ENCODE measurements at regions not wholly inside any gene's neighbourhood (a gene's known extent, or its start where the extent isn't known, plus 50 kb on each side); places are given as distances from the start of the nearest gene placed in this dataset.
"Not testable (repeated sequence)": the region's sequence is repeated elsewhere in the genome, so short reads cannot be mapped to it uniquely, and the experiment has no call there.

- TF ChIP-seq POLR2A (IDR thresholded peaks at IDR 0.05) (no peak), CTCF (IDR thresholded peaks at IDR 0.05) (no peak), POLR2AphosphoS5 (IDR thresholded peaks at IDR 0.05) (no peak)
- Histone ChIP-seq H3K27me3 (replicated peaks; ENCODE audit: insufficient read depth) (no peaks in the 10 kb centered on the region), H3K4me3 (no peak overlapping the region), H3K27ac (no peak overlapping the region), H3K4me1 (replicated peaks) (no peaks in the 10 kb centered on the region), H3K36me3 (no peaks in the 10 kb centered on the region), H3K9me3 (no peaks in the 10 kb centered on the region)
- intact Hi-C loops (cut with DNase I) = no loop called here
- WGBS = 43% methylated on average over 1 of the region's 1 CpG
- no peak for DNase-seq (ENCODE audit: low spot score)
These were observed 483.3 kb upstream of the SPRY2 start for GRCh38 chr13:80824229-80824628.

- intact Hi-C loops (cut with DNase I) = no loop called here
- TF ChIP-seq CTCF (IDR thresholded peaks at IDR 0.05) (no peak), POLR2A (IDR thresholded peaks at IDR 0.05) (no peak), POLR2AphosphoS5 (IDR thresholded peaks at IDR 0.05) (no peak)
- H3K9me3 ChIP-seq = no peaks in the 10 kb centered on the region
- no peaks in the 10 kb centered on the region for H3K27me3 ChIP-seq (replicated peaks; ENCODE audit: insufficient read depth)
- no peak for DNase-seq (ENCODE audit: low spot score)
- no peaks in the 10 kb centered on the region for H3K36me3 ChIP-seq
- H3K27ac ChIP-seq = no peak overlapping the region
- H3K4me3 ChIP-seq = no peak overlapping the region
- WGBS = 26% methylated on average over 1 of the region's 1 CpG
- no peaks in the 10 kb centered on the region for H3K4me1 ChIP-seq (replicated peaks)
These were observed 482.5 kb upstream of the SPRY2 start for GRCh38 chr13:80823472-80823871.

- no peaks in the 10 kb centered on the region for H3K27me3 ChIP-seq (replicated peaks; ENCODE audit: insufficient read depth)
- no peak overlapping the region for H3K27ac ChIP-seq
- no peak overlapping the region for H3K4me3 ChIP-seq
- no peak for DNase-seq (ENCODE audit: low spot score)
- no peak for TF ChIP-seq CTCF (IDR thresholded peaks at IDR 0.05)
- TF ChIP-seq POLR2AphosphoS5 (IDR thresholded peaks at IDR 0.05) = no peak
- no peak for TF ChIP-seq POLR2A (IDR thresholded peaks at IDR 0.05)
- intact Hi-C loops (cut with DNase I) = no loop called here
- no peaks in the 10 kb centered on the region for H3K4me1 ChIP-seq (replicated peaks)
- no peaks in the 10 kb centered on the region for H3K9me3 ChIP-seq
- no peaks in the 10 kb centered on the region for H3K36me3 ChIP-seq
These were observed 480.5 kb upstream of the SPRY2 start for GRCh38 chr13:80821466-80821865.

GRCh38 chr13:80817979-80818378 lies 477.1 kb upstream of the SPRY2 start:
- no peak for TF ChIP-seq POLR2AphosphoS5 (IDR thresholded peaks at IDR 0.05)
- no peak for TF ChIP-seq POLR2A (IDR thresholded peaks at IDR 0.05)
- TF ChIP-seq CTCF (IDR thresholded peaks at IDR 0.05) = no peak
- no peaks in the 10 kb centered on the region for H3K4me1 ChIP-seq (replicated peaks)
- H3K27ac ChIP-seq = no peak overlapping the region
- no peaks in the 10 kb centered on the region for H3K36me3 ChIP-seq
- no peaks in the 10 kb centered on the region for H3K27me3 ChIP-seq (replicated peaks; ENCODE audit: insufficient read depth)
- intact Hi-C loops (cut with DNase I) = no loop called here
- no peak for DNase-seq (ENCODE audit: low spot score)
- WGBS = 95% methylated on average over 1 of the region's 1 CpG
- H3K4me3 ChIP-seq = no peak overlapping the region
- no peaks in the 10 kb centered on the region for H3K9me3 ChIP-seq

GRCh38 chr13:80814541-80814940 lies 473.6 kb upstream of the SPRY2 start:
- Histone ChIP-seq H3K27me3 (replicated peaks; ENCODE audit: insufficient read depth) (no peaks in the 10 kb centered on the region), H3K4me1 (replicated peaks) (no peaks in the 10 kb centered on the region), H3K9me3 (no peaks in the 10 kb centered on the region), H3K4me3 (no peak overlapping the region), H3K27ac (no peak overlapping the region), H3K36me3 (no peaks in the 10 kb centered on the region)
- intact Hi-C loops (cut with DNase I) = no loop called here
- no peak for DNase-seq (ENCODE audit: low spot score)
- TF ChIP-seq CTCF (IDR thresholded peaks at IDR 0.05) (no peak), POLR2A (IDR thresholded peaks at IDR 0.05) (no peak), POLR2AphosphoS5 (IDR thresholded peaks at IDR 0.05) (no peak)

GRCh38 chr13:80810294-80810693 lies 469.4 kb upstream of the SPRY2 start:
- H3K4me1 ChIP-seq (replicated peaks); H3K27ac ChIP-seq; H3K27me3 ChIP-seq (replicated peaks; ENCODE audit: insufficient read depth); intact Hi-C loops (cut with DNase I); H3K4me3 ChIP-seq; H3K9me3 ChIP-seq; H3K36me3 ChIP-seq; DNase-seq (ENCODE audit: low spot score): not testable (repeated sequence)
- 94% methylated on average over 4 of the region's 4 CpGs for WGBS
